CD4-positive, alpha-beta T cell (primary cell): ENCODE measurements at regions not wholly inside any gene's neighbourhood (a gene's known extent, or its start where the extent isn't known, plus 50 kb on each side); places are given as distances from the start of the nearest gene placed in this dataset.

Source experiments
- ATAC-seq: fragments of 200-7000 bp; cut with Tn5 transposase; one replicate; pipeline ENCODE4 v1.10.0; 2022; ENCODE audit warnings: mild to moderate bottlenecking; ENCODE audit not compliant: poor library complexity
- CTCF ChIA-PET: fragments of 350-600 bp; sonication (Branson Sonifier 250); formaldehyde crosslinking; loops from one replicate; lab custom pipeline; 2021; ENCODE audit warnings: antibody characterized with exemption, inconsistent platforms; lab: Charles Lee
- POLR2A ChIA-PET: fragments of 350-600 bp; sonication (Branson Sonifier 250); formaldehyde crosslinking; loops from one replicate; lab custom pipeline; 2021; ENCODE audit warnings: antibody characterized with exemption, inconsistent platforms; lab: Charles Lee
- DNase-seq, 14 experiments: peaks; one replicate each; pipeline ENCODE4 v3.0.0-alpha.2; 2013 to 2020; ENCODE audit warnings: mixed read lengths in 2 of 14
- H3K27ac ChIP-seq, 2 donors: one replicate each; pipeline versions ENCODE4 v1.5.1 to v1.7.0; 2013; ENCODE audit warnings: low read length in 2 of 2, low read depth in 1 of 2, mild to moderate bottlenecking in 1 of 2
- H3K27me3 ChIP-seq, 2 experiments: 1 replicate in 1 of 2; 2 replicates in 1 of 2; pipeline versions ENCODE4 v1.6.1 to v1.7.0; 2013; ENCODE audit warnings: low read length in 2 of 2, control low read depth in 1 of 2, mild to moderate bottlenecking in 1 of 2, moderate library complexity in 1 of 2; ENCODE audit not compliant: insufficient read depth in 2 of 2, control insufficient read depth in 1 of 2
- H3K36me3 ChIP-seq: one replicate; pipeline ENCODE4 v1.6.1; 2013; ENCODE audit warnings: low read length, control low read depth; ENCODE audit not compliant: insufficient read depth
- H3K4me1 ChIP-seq: one replicate; pipeline ENCODE4 v1.6.1; 2013; ENCODE audit warnings: low read length, control low read depth; ENCODE audit not compliant: insufficient read depth
- H3K4me3 ChIP-seq: one replicate; pipeline ENCODE4 v1.5.1; 2013; ENCODE audit warnings: mild to moderate bottlenecking, low read length, moderate library complexity
- H3K9me3 ChIP-seq, 2 experiments: 1 replicate in 1 of 2; 2 replicates in 1 of 2; pipeline versions ENCODE4 v1.6.1 to v1.7.0; 2013; ENCODE audit warnings: low read length in 2 of 2, mild to moderate bottlenecking in 2 of 2, control low read depth in 1 of 2, moderate library complexity in 1 of 2; ENCODE audit not compliant: control insufficient read depth in 1 of 2, insufficient read depth in 1 of 2
- H3K27ac Mint-ChIP-seq: one replicate; pipeline ENCODE4 v1.8.0; 2020; ENCODE audit warnings: mixed read lengths
- H3K27me3 Mint-ChIP-seq: one replicate; pipeline ENCODE4 v1.8.0; 2021; ENCODE audit warnings: mixed read lengths
- H3K36me3 Mint-ChIP-seq: one replicate; pipeline ENCODE4 v1.8.0; 2021; ENCODE audit warnings: low read depth, mixed read lengths
- H3K4me1 Mint-ChIP-seq: one replicate; pipeline ENCODE4 v1.8.0; 2021; ENCODE audit warnings: low read depth, mixed read lengths
- H3K4me3 Mint-ChIP-seq: one replicate; pipeline ENCODE4 v1.8.0; 2020; ENCODE audit warnings: mild to moderate bottlenecking, mixed read lengths
- H3K9me3 Mint-ChIP-seq: one replicate; pipeline ENCODE4 v1.8.0; 2020; ENCODE audit warnings: mixed read lengths
- CTCF ChIP-seq: fragments of 200-600 bp; IDR thresholded peaks from one replicate; pipeline ENCODE4 v1.8.0; 2022; ENCODE audit warnings: antibody characterized with exemption, mild to moderate bottlenecking
- intact Hi-C, 2 experiments: fragments of 100-400 bp; cut with DNase I in 1 of 2; cut with micrococcal nuclease in 1 of 2; formaldehyde crosslinking; loops; one replicate each; pipeline versions ENCODE4 v1.15.1 to v1.9.0; 2023 to 2025; cut with DNase I, micrococcal nuclease

GRCh38 chr5:179488975-179489374 is 61.4 kb upstream of the RUFY1 start:
- DNase-seq (no peak), ATAC-seq (no peak)
- intact Hi-C loops = no loop called here
- Mint-ChIP-seq H3K4me1 (no peaks in the 10 kb centered on the region), H3K36me3 (no peaks in the 10 kb centered on the region), H3K27ac (no peak overlapping the region), H3K9me3 (no peaks in the 10 kb centered on the region), H3K27me3 (peaks cover 7% of the 10 kb centered on the region), H3K4me3 (no peak overlapping the region)
- Histone ChIP-seq H3K4me3 (no peak overlapping the region), H3K4me1 (no peaks in the 10 kb centered on the region), H3K27me3 (no peaks in the 10 kb centered on the region), H3K27ac (no peak overlapping the region), H3K9me3 (no peaks in the 10 kb centered on the region), H3K36me3 (no peaks in the 10 kb centered on the region)
- ChIA-PET POLR2A (no interaction called here), CTCF (no interaction called here)
- no peak for TF ChIP-seq CTCF

GRCh38 chr5:179488491-179488890 is 61.9 kb upstream of the RUFY1 start:
- H3K4me3 ChIP-seq = no peak overlapping the region
- no peaks in the 10 kb centered on the region for H3K36me3 Mint-ChIP-seq
- H3K4me3 Mint-ChIP-seq = no peak overlapping the region
- POLR2A ChIA-PET = no interaction called here
- no peaks in the 10 kb centered on the region for H3K4me1 ChIP-seq
- no peak overlapping the region for H3K27ac Mint-ChIP-seq
- H3K27ac ChIP-seq = no peak overlapping the region
- no peak for DNase-seq
- no peaks in the 10 kb centered on the region for H3K36me3 ChIP-seq
- ATAC-seq = no peak
- no peaks in the 10 kb centered on the region for H3K4me1 Mint-ChIP-seq
- no peaks in the 10 kb centered on the region for H3K9me3 ChIP-seq
- peaks cover 5% of the 10 kb centered on the region for H3K27me3 Mint-ChIP-seq
- H3K27me3 ChIP-seq = no peaks in the 10 kb centered on the region
- TF ChIP-seq CTCF = no peak
- intact Hi-C loops = no loop called here
- H3K9me3 Mint-ChIP-seq = no peaks in the 10 kb centered on the region
- CTCF ChIA-PET = no interaction called here

- CTCF ChIA-PET = no interaction called here
- Mint-ChIP-seq H3K4me3 (no peak overlapping the region), H3K27me3 (peaks cover 5% of the 10 kb centered on the region), H3K4me1 (no peaks in the 10 kb centered on the region), H3K36me3 (no peaks in the 10 kb centered on the region), H3K27ac (no peak overlapping the region), H3K9me3 (no peaks in the 10 kb centered on the region)
- ATAC-seq (no peak), DNase-seq (no peak)
- intact Hi-C loops = no loop called here
- Histone ChIP-seq H3K27me3 (no peaks in the 10 kb centered on the region), H3K36me3 (no peaks in the 10 kb centered on the region), H3K27ac (no peak overlapping the region), H3K9me3 (no peaks in the 10 kb centered on the region), H3K4me3 (no peak overlapping the region), H3K4me1 (no peaks in the 10 kb centered on the region)
- POLR2A ChIA-PET = no interaction called here
- no peak for TF ChIP-seq CTCF
Observed at GRCh38 chr5:179487145-179487544, 63.2 kb upstream of the RUFY1 start.
